Body of pancreas (tissue), 4 donors: ENCODE measurements at regions not wholly inside any gene's neighbourhood (a gene's known extent, or its start where the extent isn't known, plus 50 kb on each side); places are given as distances from the start of the nearest gene placed in this dataset.

Experiments
- ATAC-seq: fragments of 150-250 bp; one replicate; pipeline ENCODE4 v1.9.1; 2016
- DNase-seq, 4 donors: peaks; one replicate each; pipeline ENCODE4 v3.0.0-alpha.2; 2019
- H3K27ac ChIP-seq, 4 donors: fragments of 200-600 bp; sonication (generic); 1 replicate in 3 of 4; 2 replicates in 1 of 4; pipeline versions ENCODE4 v1.5.1 to v1.6.1; 2016 to 2019; ENCODE audit warnings: mild to moderate bottlenecking in 1 of 4, mixed read lengths in 1 of 4, moderate library complexity in 1 of 4
- H3K27me3 ChIP-seq, 2 donors: fragments of 200-600 bp; sonication (generic); one replicate each; pipeline ENCODE4 v1.6.0; 2016; ENCODE audit warnings: mild to moderate bottlenecking in 1 of 2
- H3K36me3 ChIP-seq, 2 donors: fragments of 200-600 bp; sonication (generic); replicated peaks in 1 of 2; 2 replicates each; pipeline ENCODE4 v1.5.1; 2016; ENCODE audit warnings: low read depth in 2 of 2; ENCODE audit not compliant: insufficient read depth in 1 of 2
- H3K4me1 ChIP-seq: fragments of 200-600 bp; sonication (generic); one replicate; pipeline ENCODE4 v1.6.0; 2016
- H3K4me3 ChIP-seq, 2 donors: fragments of 200-600 bp; sonication (generic); 1 replicate in 1 of 2; 2 replicates in 1 of 2; pipeline ENCODE4 v1.5.1; 2016 to 2019
- H3K9me3 ChIP-seq, 3 donors: fragments of 200-600 bp; sonication (generic); 1 replicate in 2 of 3; 2 replicates in 1 of 3; pipeline ENCODE4 v1.5.1; 2016
- POLR2A ChIP-seq, 3 donors: fragments of 450-650 bp; IDR thresholded peaks; one replicate each; pipeline ENCODE4 v1.6.1; 2016; ENCODE audit warnings: antibody characterized with exemption in 3 of 3, mild to moderate bottlenecking in 2 of 3
- WGBS, 2 donors: methylation state at CpG; one replicate each; pipeline ENCODE4 v1.1.5; 2017; 5-methylcytosine and 5-hydroxymethylcytosine counted together
- intact Hi-C: fragments of 100-400 bp; cut with DNase I; formaldehyde crosslinking; loops from one replicate; pipeline ENCODE4 v1.15.1; 2023
- TF ChIP-seq, protein P1 (sequence below), 7 experiments: fragments of 450-650 bp in 4 of 7; fragments of 200-600 bp in 3 of 7; sonication (generic) in 3 of 7; IDR thresholded peaks; one replicate each; pipeline ENCODE4 v1.5.1; 2016 to 2019; ENCODE audit warnings: antibody characterized with exemption in 7 of 7

DNA sequence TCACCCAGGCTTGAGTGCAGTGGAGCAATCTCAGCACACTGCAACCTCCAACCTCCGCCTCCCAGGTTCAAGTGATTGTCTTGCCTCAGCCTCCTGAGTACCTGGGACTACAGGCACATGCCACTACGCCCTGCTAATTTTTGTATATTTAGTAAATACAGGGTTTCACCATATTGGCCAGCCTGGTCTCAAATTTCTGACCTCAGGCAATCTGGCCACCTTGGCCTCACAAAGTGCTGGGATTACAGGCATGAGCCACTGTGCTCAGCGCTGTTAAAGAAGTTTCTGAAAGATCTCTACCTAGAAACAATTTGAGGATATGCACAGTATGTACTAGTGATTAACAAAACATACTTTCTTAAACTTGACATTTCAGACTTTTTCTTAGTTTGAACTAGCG, 182.6 kb upstream of the ESRRG start:
- intact Hi-C loops, result no loop called here
- Histone ChIP-seq H3K27ac (no peak overlapping the region), H3K27me3 (no peaks in the 10 kb centered on the region), H3K9me3 (no peaks in the 10 kb centered on the region), H3K4me3 (no peak overlapping the region), H3K4me1 (no peaks in the 10 kb centered on the region), H3K36me3 (no peaks in the 10 kb centered on the region)
- TF ChIP-seq, protein P1, sequence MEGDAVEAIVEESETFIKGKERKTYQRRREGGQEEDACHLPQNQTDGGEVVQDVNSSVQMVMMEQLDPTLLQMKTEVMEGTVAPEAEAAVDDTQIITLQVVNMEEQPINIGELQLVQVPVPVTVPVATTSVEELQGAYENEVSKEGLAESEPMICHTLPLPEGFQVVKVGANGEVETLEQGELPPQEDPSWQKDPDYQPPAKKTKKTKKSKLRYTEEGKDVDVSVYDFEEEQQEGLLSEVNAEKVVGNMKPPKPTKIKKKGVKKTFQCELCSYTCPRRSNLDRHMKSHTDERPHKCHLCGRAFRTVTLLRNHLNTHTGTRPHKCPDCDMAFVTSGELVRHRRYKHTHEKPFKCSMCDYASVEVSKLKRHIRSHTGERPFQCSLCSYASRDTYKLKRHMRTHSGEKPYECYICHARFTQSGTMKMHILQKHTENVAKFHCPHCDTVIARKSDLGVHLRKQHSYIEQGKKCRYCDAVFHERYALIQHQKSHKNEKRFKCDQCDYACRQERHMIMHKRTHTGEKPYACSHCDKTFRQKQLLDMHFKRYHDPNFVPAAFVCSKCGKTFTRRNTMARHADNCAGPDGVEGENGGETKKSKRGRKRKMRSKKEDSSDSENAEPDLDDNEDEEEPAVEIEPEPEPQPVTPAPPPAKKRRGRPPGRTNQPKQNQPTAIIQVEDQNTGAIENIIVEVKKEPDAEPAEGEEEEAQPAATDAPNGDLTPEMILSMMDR (IDR thresholded peaks at IDR 0.05), result no peak
- no peak for TF ChIP-seq POLR2A (IDR thresholded peaks at IDR 0.05)
- ATAC-seq (no peak), DNase-seq (no peak)
- WGBS, 2 donors, result 85 to 90% methylated on average over 4 of the region's 4 CpGs

DNA sequence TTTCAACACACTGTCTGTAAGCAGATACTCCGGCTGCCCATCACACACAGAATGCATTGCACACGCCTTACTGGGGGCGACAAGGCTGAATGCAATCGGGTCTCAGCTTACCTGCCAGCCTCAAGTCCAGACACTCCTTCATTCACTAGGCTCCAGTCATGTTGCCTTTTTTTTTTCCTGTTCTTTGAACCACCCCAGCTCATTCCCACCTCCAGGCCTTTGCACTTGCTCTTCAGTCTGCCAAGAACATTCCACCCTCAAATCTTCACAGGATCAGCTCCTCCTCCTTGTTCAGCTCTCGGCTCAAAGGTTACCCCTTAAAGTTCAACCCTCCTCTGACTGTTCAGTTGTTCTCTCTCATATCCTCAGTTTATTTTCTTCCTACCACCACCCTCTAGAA, 181.9 kb upstream of the ESRRG start:
- Histone ChIP-seq H3K27ac (no peak overlapping the region), H3K9me3 (no peaks in the 10 kb centered on the region), H3K27me3 (no peaks in the 10 kb centered on the region), H3K4me3 (no peak overlapping the region), H3K36me3 (no peaks in the 10 kb centered on the region), H3K4me1 (no peaks in the 10 kb centered on the region)
- intact Hi-C loops, result no loop called here
- ATAC-seq (no peak), DNase-seq (no peak)
- WGBS, 2 donors, result 72 to 79% methylated on average over 5 of the region's 5 CpGs
- no peak for TF ChIP-seq POLR2A (IDR thresholded peaks at IDR 0.05)
- TF ChIP-seq, protein P1 (IDR thresholded peaks at IDR 0.05), result no peak

DNA sequence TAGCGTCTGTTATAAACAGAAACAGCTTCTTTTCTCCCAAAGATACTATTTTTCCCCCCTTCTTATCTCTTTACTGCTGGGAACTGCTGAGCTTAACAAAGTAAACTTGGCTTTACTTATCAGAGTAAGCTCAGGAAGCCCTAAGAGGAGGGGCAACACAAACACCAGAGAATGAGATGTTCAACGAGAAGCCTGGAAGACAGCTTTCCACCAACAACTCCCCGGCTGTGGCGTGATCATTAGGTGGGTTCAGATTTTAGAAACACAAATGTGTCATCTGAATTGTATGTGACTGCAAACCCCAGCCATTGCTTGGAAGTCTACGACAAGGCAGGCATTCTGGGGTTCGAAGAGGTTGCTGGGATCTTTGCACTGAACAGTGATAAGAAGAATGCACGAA, 181.2 kb upstream of the ESRRG start:
- Histone ChIP-seq H3K36me3 (no peaks in the 10 kb centered on the region), H3K4me3 (no peak overlapping the region), H3K9me3 (no peaks in the 10 kb centered on the region), H3K27me3 (no peaks in the 10 kb centered on the region), H3K27ac (no peak overlapping the region), H3K4me1 (no peaks in the 10 kb centered on the region)
- WGBS, 2 donors, result 35 to 41% methylated on average over 7 of the region's 7 CpGs
- ATAC-seq (no peak), DNase-seq (no peak)
- intact Hi-C loops, result no loop called here
- TF ChIP-seq, protein P1 (IDR thresholded peaks at IDR 0.05), result no peak
- no peak for TF ChIP-seq POLR2A (IDR thresholded peaks at IDR 0.05)

DNA sequence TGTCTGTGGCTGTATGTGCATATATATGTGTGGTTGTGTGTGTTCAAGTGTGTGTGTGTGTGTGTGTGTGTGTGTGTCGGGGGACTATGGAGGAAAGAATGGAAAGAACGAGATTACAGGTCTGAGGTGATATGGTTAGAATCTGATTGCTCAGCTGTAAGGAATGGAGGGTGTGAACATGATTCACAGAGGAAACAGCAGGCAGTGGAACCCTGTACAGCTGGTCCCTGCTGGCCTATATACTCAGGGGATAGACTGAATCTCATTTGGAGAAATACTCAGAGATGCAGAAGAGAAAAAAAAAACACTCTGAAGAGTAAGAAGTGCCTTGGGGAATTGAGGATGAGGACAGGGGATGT, 180.1 kb upstream of the ESRRG start:
- no peaks in the 10 kb centered on the region for H3K27me3 ChIP-seq
- 59 to 65% methylated on average over 2 of the region's 2 CpGs for WGBS, 2 donors
- H3K4me3 ChIP-seq, result no peak overlapping the region
- no peak for TF ChIP-seq POLR2A (IDR thresholded peaks at IDR 0.05)
- TF ChIP-seq, protein P1 (IDR thresholded peaks at IDR 0.05), result no peak
- no peaks in the 10 kb centered on the region for H3K36me3 ChIP-seq
- no peaks in the 10 kb centered on the region for H3K4me1 ChIP-seq
- no peak for ATAC-seq
- no peaks in the 10 kb centered on the region for H3K9me3 ChIP-seq
- intact Hi-C loops, result no loop called here
- H3K27ac ChIP-seq, result peak overlapping the region in 1 of 4 donors; percentile 28
- no peak for DNase-seq

DNA sequence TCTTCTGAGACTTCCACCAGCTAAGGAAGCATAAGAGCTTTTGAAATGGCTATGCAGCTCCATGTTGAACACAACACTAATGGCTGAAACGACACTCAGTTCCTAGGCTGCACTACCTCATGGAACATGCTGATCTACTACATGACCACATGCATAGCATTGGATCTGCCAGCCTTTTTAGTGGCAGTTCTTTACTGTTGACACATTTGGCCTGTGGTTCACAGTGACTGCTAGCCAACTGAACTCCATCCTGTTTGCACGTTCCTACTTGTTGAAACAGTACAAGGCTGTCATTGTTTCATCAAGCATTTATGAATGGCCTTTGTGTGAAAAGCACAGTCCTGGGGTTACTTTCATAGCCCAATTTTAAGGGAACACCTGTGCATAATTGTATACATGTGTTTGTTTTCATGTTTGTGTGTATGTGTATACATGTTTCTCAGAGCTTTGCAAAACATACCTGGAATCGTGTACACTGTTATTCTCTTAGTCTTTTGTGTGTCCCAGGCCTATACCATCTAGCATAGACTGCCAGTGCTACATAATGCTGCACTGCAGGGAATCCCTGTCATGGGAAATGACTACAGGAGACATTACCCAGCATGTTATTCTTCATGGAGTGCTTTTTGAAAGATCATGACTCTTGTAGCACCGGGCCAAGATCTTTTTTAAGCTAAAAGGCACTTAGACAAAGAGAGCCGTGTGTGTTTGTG, 179.6 kb upstream of the ESRRG start:
- Histone ChIP-seq H3K27me3 (no peaks in the 10 kb centered on the region), H3K4me1 (no peaks in the 10 kb centered on the region), H3K36me3 (no peaks in the 10 kb centered on the region), H3K27ac (peak overlapping the region in 2 of 4 donors; percentile 28 to 30), H3K4me3 (no peak overlapping the region), H3K9me3 (no peaks in the 10 kb centered on the region)
- 56% methylated on average over 5 of the region's 5 CpGs for WGBS, 2 donors
- DNase-seq (peak in 2 of 4 donors; percentile 17 to 34), ATAC-seq (peak; percentile 74)
- TF ChIP-seq, protein P1 (IDR thresholded peaks at IDR 0.05), result no peak
- no peak for TF ChIP-seq POLR2A (IDR thresholded peaks at IDR 0.05)
- intact Hi-C loops, result no loop called here
